HG02840 (cell line): ENCODE measurements at regions not wholly inside any gene's neighbourhood (a gene's known extent, or its start where the extent isn't known, plus 50 kb on each side); places are given as distances from the start of the nearest gene placed in this dataset.
A peak's percentile ranks its signal among the peaks of the same experiment; 100 is the strongest.

Experiments used
- ATAC-seq: cut with Tn5 transposase; IDR thresholded peaks from one replicate; pipeline ENCODE4 v1.9.1; 2021; ENCODE audit warnings: mild to moderate bottlenecking, moderate library complexity, moderate number of reproducible peaks; ENCODE audit not compliant: unreplicated experiment, low FRiP score

- no peak for ATAC-seq
Measured at GRCh38 chr1:42096554-42096953, 56.7 kb upstream of the GUCA2B start.

DNA sequence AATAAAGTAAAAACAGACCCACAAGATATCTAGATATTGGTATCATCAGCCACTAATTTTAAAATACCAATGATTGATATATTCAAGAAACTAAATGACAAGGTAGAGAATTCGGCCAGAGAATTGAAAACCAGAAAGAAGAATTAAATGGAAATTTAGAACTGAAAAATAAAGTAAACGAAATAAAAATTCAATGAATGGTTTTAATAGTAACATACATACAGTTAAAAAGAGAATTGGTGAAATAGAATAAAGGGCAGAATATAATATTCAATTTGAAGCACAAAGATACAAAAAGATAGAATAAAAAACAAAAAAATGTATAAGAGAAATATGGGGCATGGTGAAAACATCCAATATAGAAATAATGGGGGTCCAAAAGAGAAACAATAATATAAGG is 64.0 kb upstream of the GUCA2B start:
- no peak for ATAC-seq

GRCh38 chr1:42086146-42086545 is 67.1 kb upstream of the GUCA2B start:
- ATAC-seq = no peak

GRCh38 chr1:42085596-42085995 is 67.6 kb upstream of the GUCA2B start:
- no peak for ATAC-seq

- ATAC-seq = no peak
Measured at GRCh38 chr1:42081475-42081874, 71.7 kb upstream of the GUCA2B start.

GRCh38 chr1:42075179-42075578 is 78.0 kb upstream of the GUCA2B start:
- ATAC-seq = no peak

DNA sequence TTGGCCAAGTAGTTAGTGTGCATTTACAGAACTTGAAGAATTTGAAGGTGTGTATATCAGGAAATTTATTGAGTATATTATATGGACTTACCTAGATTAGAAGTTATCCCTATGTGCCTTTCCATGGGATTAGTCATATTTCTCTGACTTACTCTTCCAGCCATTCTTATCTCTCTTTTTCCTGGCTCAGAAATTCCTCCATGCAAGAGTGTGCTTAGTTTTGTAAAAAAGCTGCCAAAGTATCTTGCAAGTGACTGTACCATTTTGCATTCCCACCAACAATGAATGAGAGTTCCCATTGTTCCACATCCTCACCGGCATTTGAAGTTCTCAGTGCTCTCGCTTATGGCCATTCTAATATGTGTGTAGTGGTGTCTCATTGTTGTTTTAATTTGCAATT is 82.2 kb upstream of the GUCA2B start:
- ATAC-seq = no peak

DNA sequence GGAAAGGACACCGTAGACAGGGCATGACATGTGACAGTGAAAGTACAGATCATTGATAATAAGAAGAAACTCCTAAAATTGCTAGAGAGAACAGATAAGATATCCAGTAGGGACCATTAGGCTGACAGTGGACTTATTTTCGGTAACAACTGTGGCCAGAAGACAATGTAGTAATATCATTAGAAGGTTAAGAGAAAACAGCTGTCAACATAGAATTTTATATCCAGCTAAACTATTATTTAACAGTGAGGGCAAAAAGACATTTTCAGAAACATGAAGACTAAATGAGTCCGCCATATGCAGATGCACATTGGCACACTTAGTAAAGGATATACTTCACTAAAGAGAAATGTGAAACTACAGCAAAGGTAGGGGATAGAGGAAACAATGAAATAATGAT is 95.4 kb upstream of the GUCA2B start:
- ATAC-seq = no peak

DNA sequence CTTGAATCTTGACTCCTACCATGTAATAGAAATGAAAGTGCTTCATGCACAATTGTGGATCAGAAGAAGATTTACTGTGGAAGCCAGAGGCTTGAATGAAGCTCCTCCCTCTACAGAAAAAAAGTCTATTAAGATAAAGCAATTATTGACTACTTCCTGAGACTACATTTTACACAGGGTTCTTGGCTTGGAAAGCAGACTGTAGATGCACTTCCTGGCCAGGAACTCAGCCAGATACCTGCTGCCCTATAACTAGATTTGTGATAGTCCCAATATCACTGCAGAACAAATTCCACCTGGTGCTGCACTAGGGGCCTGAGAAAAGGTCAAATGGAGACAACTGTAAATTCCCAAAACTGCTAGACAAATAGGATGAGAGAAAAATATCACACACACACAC is 96.8 kb upstream of the GUCA2B start:
- ATAC-seq = no peak

DNA sequence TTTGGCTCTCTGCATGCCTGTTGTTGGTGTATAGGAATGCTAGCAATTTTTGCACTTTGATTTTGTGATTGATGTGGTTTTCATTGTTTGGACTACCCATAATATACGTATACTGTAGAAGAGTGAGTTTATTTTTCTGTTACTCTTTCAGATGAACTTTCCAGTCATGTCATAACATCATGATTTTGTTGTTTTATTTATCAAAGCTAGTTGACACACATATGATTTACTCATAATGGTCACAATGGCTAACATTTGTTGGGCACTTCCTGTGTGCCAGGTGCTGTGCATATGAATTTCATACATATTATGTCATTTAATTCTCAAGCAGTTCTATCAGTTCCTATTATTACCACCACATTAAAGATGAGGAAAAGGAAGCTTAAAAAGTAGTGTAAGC is 98.1 kb upstream of the GUCA2B start:
- ATAC-seq = no peak

DNA sequence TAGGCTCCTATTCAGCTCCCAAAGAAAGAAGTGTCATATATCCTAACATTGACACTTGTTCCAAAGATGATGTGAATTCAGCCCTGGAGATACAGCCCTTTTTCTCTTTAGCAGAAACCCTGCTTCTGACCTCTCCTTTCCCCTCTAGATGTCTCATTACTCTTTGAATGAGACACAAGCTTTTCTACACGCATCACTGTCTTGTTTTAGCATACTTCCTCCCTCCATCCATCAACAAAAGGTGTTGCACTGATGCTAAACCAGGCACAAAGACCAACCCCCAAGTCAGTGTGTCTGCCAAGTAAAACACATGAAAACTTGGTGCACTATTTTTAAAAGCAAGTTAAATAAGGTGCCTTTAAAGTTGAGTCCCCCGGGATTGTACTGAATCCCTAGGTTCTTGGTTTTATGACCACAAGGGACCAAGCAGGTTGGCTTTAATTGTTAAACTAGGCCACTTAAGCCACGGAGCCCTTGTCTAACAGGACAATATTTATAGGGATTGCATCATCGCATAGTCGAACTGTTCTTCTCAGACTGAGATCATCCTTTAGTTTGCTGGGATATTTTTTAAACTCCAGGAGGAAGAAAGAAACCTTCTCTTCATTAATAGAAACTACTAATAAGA is 101.0 kb upstream of the GUCA2B start:
- no peak for ATAC-seq

GRCh38 chr1:42047508-42047880 is 105.7 kb upstream of the GUCA2B start:
- ATAC-seq = no peak

- ATAC-seq = no peak
Measured at GRCh38 chr1:42046761-42047507, 106.3 kb upstream of the GUCA2B start.

- no peak for ATAC-seq
Measured at GRCh38 chr1:42044346-42044745, 108.9 kb upstream of the GUCA2B start.

DNA sequence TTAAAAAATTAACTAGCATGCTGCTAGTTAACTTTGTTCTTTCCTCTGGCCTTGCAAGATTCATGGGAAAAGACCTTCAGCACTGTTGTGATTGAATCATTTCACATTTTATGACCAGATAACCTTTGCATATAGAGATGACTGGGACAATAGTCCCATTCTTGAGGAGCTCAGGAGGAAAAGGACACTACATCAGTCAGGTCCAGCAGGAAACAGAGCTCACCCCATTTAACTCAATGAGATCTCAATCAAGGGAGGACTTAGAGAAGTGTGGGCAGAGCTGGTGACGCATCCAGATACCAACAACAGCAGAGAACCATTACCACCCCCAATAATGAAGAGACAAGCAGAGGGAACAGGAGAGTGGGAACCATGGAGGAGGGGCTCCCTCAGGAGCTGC is 109.4 kb upstream of the GUCA2B start:
- no peak for ATAC-seq

DNA sequence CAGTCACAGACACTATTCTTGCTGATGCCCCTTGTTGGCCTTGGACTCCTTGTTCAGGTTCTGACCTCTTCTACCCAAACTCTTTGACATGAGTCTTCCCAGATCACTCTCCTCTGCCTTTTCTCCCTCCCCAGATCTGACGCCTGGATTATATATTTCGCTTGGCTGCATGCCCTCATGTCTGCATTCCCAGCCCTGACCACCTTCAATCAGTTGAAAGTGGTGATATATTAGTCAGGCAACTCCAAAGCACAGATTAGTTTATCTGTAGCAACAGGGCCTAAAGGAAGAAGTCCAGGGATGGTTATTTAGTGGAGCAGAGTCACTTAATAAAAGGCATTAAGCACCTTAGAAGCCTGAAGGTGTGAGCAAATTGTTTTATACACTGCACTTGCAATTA is 110.0 kb upstream of the GUCA2B start:
- no peak for ATAC-seq

GRCh38 chr1:42041031-42041430 is 112.2 kb upstream of the GUCA2B start:
- ATAC-seq = no peak

- ATAC-seq = no peak
Measured at GRCh38 chr1:42040159-42040558, 113.1 kb upstream of the GUCA2B start.

- ATAC-seq = no peak
Measured at GRCh38 chr1:42038261-42038660, 114.9 kb upstream of the GUCA2B start.

- ATAC-seq = no peak
Measured at GRCh38 chr1:42037586-42037985, 115.6 kb upstream of the GUCA2B start.

- ATAC-seq = no peak
Measured at GRCh38 chr1:42037161-42037560, 116.0 kb upstream of the GUCA2B start.

GRCh38 chr1:42035830-42036604 is 117.2 kb upstream of the GUCA2B start:
- ATAC-seq = peak; percentile 87
